Stimulated activated CD8-positive, alpha-beta memory T cell treated with anti-CD3 and anti-CD28 coated beads, Interleukin-2, amount 100 ng/mL, for 48 hours (primary cell): ENCODE measurements at regions not wholly inside any gene's neighbourhood (a gene's known extent, or its start where the extent isn't known, plus 50 kb on each side); places are given as distances from the start of the nearest gene placed in this dataset.
A peak's percentile ranks its signal among the peaks of the same experiment; 100 is the strongest.

Experiments
- DNase-seq, 2 donors: peaks; one replicate each; pipeline ENCODE4 v3.0.0-alpha.2; 2020; ENCODE audit warnings: low read depth in 2 of 2

GRCh38 chr3:110210086-110210660, 861.4 kb upstream of the NECTIN3 start:
- no peak for DNase-seq

GRCh38 chr3:110226645-110227044, 845.0 kb upstream of the NECTIN3 start:
- DNase-seq, result no peak

- no peak for DNase-seq
These were observed 843.6 kb upstream of the NECTIN3 start for GRCh38 chr3:110227991-110228390.

GRCh38 chr3:110234831-110235230, 836.8 kb upstream of the NECTIN3 start:
- no peak for DNase-seq

GRCh38 chr3:110236976-110237610, 834.5 kb upstream of the NECTIN3 start:
- DNase-seq, result no peak

- no peak for DNase-seq
These were observed 828.5 kb upstream of the NECTIN3 start for GRCh38 chr3:110243081-110243480.

GRCh38 chr3:110246796-110247376, 824.7 kb upstream of the NECTIN3 start:
- no peak for DNase-seq

GRCh38 chr3:110248666-110249065, 823.0 kb upstream of the NECTIN3 start:
- no peak for DNase-seq

GRCh38 chr3:110253794-110254193, 817.8 kb upstream of the NECTIN3 start:
- DNase-seq, result no peak

GRCh38 chr3:110254591-110254990, 817.0 kb upstream of the NECTIN3 start:
- DNase-seq, result no peak

- DNase-seq, result no peak
These were observed 810.5 kb upstream of the NECTIN3 start for GRCh38 chr3:110261141-110261540.

- no peak for DNase-seq
These were observed 808.7 kb upstream of the NECTIN3 start for GRCh38 chr3:110262896-110263295.

- DNase-seq, result no peak
These were observed 806.3 kb upstream of the NECTIN3 start for GRCh38 chr3:110265302-110265701.

- DNase-seq, result no peak
These were observed 804.2 kb upstream of the NECTIN3 start for GRCh38 chr3:110267304-110267845.

GRCh38 chr3:110272525-110272924, 799.1 kb upstream of the NECTIN3 start:
- no peak for DNase-seq

- no peak for DNase-seq
These were observed 779.6 kb upstream of the NECTIN3 start for GRCh38 chr3:110291886-110292501.

GRCh38 chr3:110293660-110294059, 778.0 kb upstream of the NECTIN3 start:
- no peak for DNase-seq

GRCh38 chr3:110296885-110297284, 774.7 kb upstream of the NECTIN3 start:
- DNase-seq, result no peak

GRCh38 chr3:110301781-110302180, 769.8 kb upstream of the NECTIN3 start:
- DNase-seq, result no peak

GRCh38 chr3:110307065-110307809, 764.4 kb upstream of the NECTIN3 start:
- DNase-seq, result no peak

- no peak for DNase-seq
These were observed 760.1 kb upstream of the NECTIN3 start for GRCh38 chr3:110311541-110311940.

GRCh38 chr3:110314512-110315114, 757.0 kb upstream of the NECTIN3 start:
- peak in 1 of 2 donors; percentile 17 for DNase-seq
